ENCODE measurements at regions not wholly inside any gene's neighbourhood (a gene's known extent, or its start where the extent isn't known, plus 50 kb on each side); places are given as distances from the start of the nearest gene placed in this dataset.

GRCh38 chr4:107366900-107367299 lies 330.8 kb upstream of the DKK2 start:
- Histone ChIP-seq H3K9ac (ENCODE audit: insufficient read depth, low read length) (no peak overlapping the region), H3K4me1 (ENCODE audit: control insufficient read depth, extremely low read depth, insufficient read depth, low read length) (no peaks in the 10 kb centered on the region), H3K4me2 (ENCODE audit: extremely low read depth, insufficient read depth, low read length) (no peak overlapping the region), H3K27me3 (ENCODE audit: control insufficient read depth, insufficient read depth, low read length) (no peaks in the 10 kb centered on the region), H3K4me3 (replicated peaks in 1 of 4; ENCODE audit: control extremely low read depth in 1 of 4, insufficient read depth in 1 of 4, low read depth in 3 of 4, low read length in 4 of 4) (no peak overlapping the region), H2AFZ (ENCODE audit: low read length) (no peak overlapping the region), H3K27ac (ENCODE audit: insufficient read depth, low read length) (no peak overlapping the region), H3K36me3 (ENCODE audit: control insufficient read depth, insufficient read depth, low read length) (no peaks in the 10 kb centered on the region), H3K79me2 (ENCODE audit: control insufficient read depth, insufficient read depth, low read length) (no peaks in the 10 kb centered on the region), H4K20me1 (ENCODE audit: control insufficient read depth, extremely low read depth, insufficient read depth, low read length) (no peaks in the 10 kb centered on the region), H3K9me3 (ENCODE audit: control insufficient read depth, insufficient read depth, low read depth, low read length) (no peaks in the 10 kb centered on the region)
- no peak for DNase-seq (ENCODE audit: low read depth in 2 of 2)
- TF ChIP-seq EZH2 (IDR thresholded peaks at IDR 0.05; ENCODE audit: low read length, missing control alignments) (no peak), CTCF (conservative IDR thresholded peaks at IDR 0.05 in 1 of 2, IDR thresholded peaks at IDR 0.05 in 1 of 2; ENCODE audit: low read depth in 1 of 2, low read length in 2 of 2) (no peak)

GRCh38 chr4:107366016-107366735 lies 330.1 kb upstream of the DKK2 start:
- Histone ChIP-seq H3K4me1 (ENCODE audit: control insufficient read depth, extremely low read depth, insufficient read depth, low read length) (no peaks in the 10 kb centered on the region), H2AFZ (ENCODE audit: low read length) (no peak overlapping the region), H3K79me2 (ENCODE audit: control insufficient read depth, insufficient read depth, low read length) (no peaks in the 10 kb centered on the region), H3K36me3 (ENCODE audit: control insufficient read depth, insufficient read depth, low read length) (no peaks in the 10 kb centered on the region), H3K4me2 (ENCODE audit: extremely low read depth, insufficient read depth, low read length) (no peak overlapping the region), H3K27ac (ENCODE audit: insufficient read depth, low read length) (no peak overlapping the region), H3K9ac (ENCODE audit: insufficient read depth, low read length) (no peak overlapping the region), H3K4me3 (replicated peaks in 1 of 4; ENCODE audit: control extremely low read depth in 1 of 4, insufficient read depth in 1 of 4, low read depth in 3 of 4, low read length in 4 of 4) (no peak overlapping the region), H3K9me3 (ENCODE audit: control insufficient read depth, insufficient read depth, low read depth, low read length) (no peaks in the 10 kb centered on the region), H4K20me1 (ENCODE audit: control insufficient read depth, extremely low read depth, insufficient read depth, low read length) (no peaks in the 10 kb centered on the region), H3K27me3 (ENCODE audit: control insufficient read depth, insufficient read depth, low read length) (no peaks in the 10 kb centered on the region)
- DNase-seq (ENCODE audit: low read depth in 2 of 2) = peak in 1 of 2 donors; percentile 35
- TF ChIP-seq CTCF (conservative IDR thresholded peaks at IDR 0.05 in 1 of 2, IDR thresholded peaks at IDR 0.05 in 1 of 2; ENCODE audit: low read depth in 1 of 2, low read length in 2 of 2) (no peak), EZH2 (IDR thresholded peaks at IDR 0.05; ENCODE audit: low read length, missing control alignments) (no peak)

- TF ChIP-seq EZH2 (IDR thresholded peaks at IDR 0.05; ENCODE audit: low read length, missing control alignments) (no peak), CTCF (conservative IDR thresholded peaks at IDR 0.05 in 1 of 2, IDR thresholded peaks at IDR 0.05 in 1 of 2; ENCODE audit: low read depth in 1 of 2, low read length in 2 of 2) (no peak)
- DNase-seq (ENCODE audit: low read depth in 2 of 2) = no peak
- no peaks in the 10 kb centered on the region for H4K20me1 ChIP-seq (ENCODE audit: control insufficient read depth, extremely low read depth, insufficient read depth, low read length)
- no peak overlapping the region for H3K9ac ChIP-seq (ENCODE audit: insufficient read depth, low read length)
- H3K9me3 ChIP-seq (ENCODE audit: control insufficient read depth, insufficient read depth, low read depth, low read length) = no peaks in the 10 kb centered on the region
- H2AFZ ChIP-seq (ENCODE audit: low read length) = no peak overlapping the region
- H3K27me3 ChIP-seq (ENCODE audit: control insufficient read depth, insufficient read depth, low read length) = no peaks in the 10 kb centered on the region
- H3K4me1 ChIP-seq (ENCODE audit: control insufficient read depth, extremely low read depth, insufficient read depth, low read length) = no peaks in the 10 kb centered on the region
- H3K79me2 ChIP-seq (ENCODE audit: control insufficient read depth, insufficient read depth, low read length) = no peaks in the 10 kb centered on the region
- H3K4me2 ChIP-seq (ENCODE audit: extremely low read depth, insufficient read depth, low read length) = no peak overlapping the region
- no peak overlapping the region for H3K27ac ChIP-seq (ENCODE audit: insufficient read depth, low read length)
- no peak overlapping the region for H3K4me3 ChIP-seq (replicated peaks in 1 of 4; ENCODE audit: control extremely low read depth in 1 of 4, insufficient read depth in 1 of 4, low read depth in 3 of 4, low read length in 4 of 4)
- no peaks in the 10 kb centered on the region for H3K36me3 ChIP-seq (ENCODE audit: control insufficient read depth, insufficient read depth, low read length)
These were observed 327.0 kb upstream of the DKK2 start for GRCh38 chr4:107363125-107363524.
